ENCODE measurements at regions not wholly inside any gene's neighbourhood (a gene's known extent, or its start where the extent isn't known, plus 50 kb on each side); places are given as distances from the start of the nearest gene placed in this dataset.

DNA sequence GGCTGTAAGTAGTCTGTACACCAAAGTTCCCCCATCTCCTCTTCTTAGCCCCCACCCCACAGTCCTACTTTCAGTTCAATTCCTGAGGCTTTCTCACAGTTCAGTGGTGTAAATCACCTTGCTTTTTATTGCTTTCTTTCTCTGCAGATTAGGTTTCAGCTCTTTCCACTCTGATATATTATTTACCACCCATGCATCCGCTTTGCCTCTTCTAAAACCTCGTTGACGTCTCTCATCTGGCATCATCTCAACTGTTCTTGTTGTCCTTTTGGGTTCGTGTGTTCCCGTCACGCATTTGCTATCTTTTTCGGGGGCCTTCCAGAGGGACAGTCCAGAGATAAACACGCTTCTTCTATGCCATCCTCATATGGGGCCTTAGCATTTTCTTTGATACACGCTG is 597.9 kb upstream of the DPP6 start:
- Histone ChIP-seq H3K4me1 (ENCODE audit: control insufficient read depth in 4 of 4, insufficient read depth in 4 of 4, low read length in 3 of 4) (no peaks in the 10 kb centered on the region), H3K36me3 (ENCODE audit: control insufficient read depth in 4 of 4, insufficient read depth in 3 of 4, low read depth in 1 of 4, low read length in 3 of 4) (no peaks in the 10 kb centered on the region), H3K27ac (ENCODE audit: low read depth in 1 of 2, low read length in 2 of 2) (no peak overlapping the region), H3K9me3 (ENCODE audit: control insufficient read depth in 4 of 4, low read length in 3 of 4) (no peaks in the 10 kb centered on the region), H3K4me3 (ENCODE audit: low read depth in 1 of 3, low read length in 3 of 3) (no peak overlapping the region), H3K9ac (ENCODE audit: low read depth in 1 of 2, low read length in 2 of 2) (no peak overlapping the region), H3K27me3 (ENCODE audit: control insufficient read depth in 4 of 4, insufficient read depth in 4 of 4, low read length in 3 of 4) (peaks cover 0 to 3% (median 0%) of the 10 kb centered on the region in 4 donors)
- no peak for TF ChIP-seq FOXA2 (IDR thresholded peaks at IDR 0.05)
- no peak for TF ChIP-seq FOXA1 (IDR thresholded peaks at IDR 0.05)
- no peak for TF ChIP-seq TAF1 (conservative IDR thresholded peaks at IDR 0.05)
- TF ChIP-seq, protein P1, sequence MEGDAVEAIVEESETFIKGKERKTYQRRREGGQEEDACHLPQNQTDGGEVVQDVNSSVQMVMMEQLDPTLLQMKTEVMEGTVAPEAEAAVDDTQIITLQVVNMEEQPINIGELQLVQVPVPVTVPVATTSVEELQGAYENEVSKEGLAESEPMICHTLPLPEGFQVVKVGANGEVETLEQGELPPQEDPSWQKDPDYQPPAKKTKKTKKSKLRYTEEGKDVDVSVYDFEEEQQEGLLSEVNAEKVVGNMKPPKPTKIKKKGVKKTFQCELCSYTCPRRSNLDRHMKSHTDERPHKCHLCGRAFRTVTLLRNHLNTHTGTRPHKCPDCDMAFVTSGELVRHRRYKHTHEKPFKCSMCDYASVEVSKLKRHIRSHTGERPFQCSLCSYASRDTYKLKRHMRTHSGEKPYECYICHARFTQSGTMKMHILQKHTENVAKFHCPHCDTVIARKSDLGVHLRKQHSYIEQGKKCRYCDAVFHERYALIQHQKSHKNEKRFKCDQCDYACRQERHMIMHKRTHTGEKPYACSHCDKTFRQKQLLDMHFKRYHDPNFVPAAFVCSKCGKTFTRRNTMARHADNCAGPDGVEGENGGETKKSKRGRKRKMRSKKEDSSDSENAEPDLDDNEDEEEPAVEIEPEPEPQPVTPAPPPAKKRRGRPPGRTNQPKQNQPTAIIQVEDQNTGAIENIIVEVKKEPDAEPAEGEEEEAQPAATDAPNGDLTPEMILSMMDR (IDR thresholded peaks at IDR 0.05; ENCODE audit: low read depth, low read length, missing input control): no peak
- no peak for TF ChIP-seq EGR1 (IDR thresholded peaks at IDR 0.05; ENCODE audit: low read depth in 2 of 2)
- TF ChIP-seq HNF4G (IDR thresholded peaks at IDR 0.05): no peak
- no peak for TF ChIP-seq HNF4A (conservative IDR thresholded peaks at IDR 0.05)
- no peak for TF ChIP-seq GABPA (IDR thresholded peaks at IDR 0.05 in 1 of 2, conservative IDR thresholded peaks at IDR 0.05 in 1 of 2)
- TF ChIP-seq SP1 (IDR thresholded peaks at IDR 0.05): no peak
- TF ChIP-seq, protein P2, sequence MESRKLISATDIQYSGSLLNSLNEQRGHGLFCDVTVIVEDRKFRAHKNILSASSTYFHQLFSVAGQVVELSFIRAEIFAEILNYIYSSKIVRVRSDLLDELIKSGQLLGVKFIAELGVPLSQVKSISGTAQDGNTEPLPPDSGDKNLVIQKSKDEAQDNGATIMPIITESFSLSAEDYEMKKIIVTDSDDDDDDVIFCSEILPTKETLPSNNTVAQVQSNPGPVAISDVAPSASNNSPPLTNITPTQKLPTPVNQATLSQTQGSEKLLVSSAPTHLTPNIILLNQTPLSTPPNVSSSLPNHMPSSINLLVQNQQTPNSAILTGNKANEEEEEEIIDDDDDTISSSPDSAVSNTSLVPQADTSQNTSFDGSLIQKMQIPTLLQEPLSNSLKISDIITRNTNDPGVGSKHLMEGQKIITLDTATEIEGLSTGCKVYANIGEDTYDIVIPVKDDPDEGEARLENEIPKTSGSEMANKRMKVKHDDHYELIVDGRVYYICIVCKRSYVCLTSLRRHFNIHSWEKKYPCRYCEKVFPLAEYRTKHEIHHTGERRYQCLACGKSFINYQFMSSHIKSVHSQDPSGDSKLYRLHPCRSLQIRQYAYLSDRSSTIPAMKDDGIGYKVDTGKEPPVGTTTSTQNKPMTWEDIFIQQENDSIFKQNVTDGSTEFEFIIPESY (IDR thresholded peaks at IDR 0.05): no peak
- no peak for TF ChIP-seq YY1 (IDR thresholded peaks at IDR 0.05)
- no peak for TF ChIP-seq RAD21 (IDR thresholded peaks at IDR 0.05)
- TF ChIP-seq, protein P3, sequence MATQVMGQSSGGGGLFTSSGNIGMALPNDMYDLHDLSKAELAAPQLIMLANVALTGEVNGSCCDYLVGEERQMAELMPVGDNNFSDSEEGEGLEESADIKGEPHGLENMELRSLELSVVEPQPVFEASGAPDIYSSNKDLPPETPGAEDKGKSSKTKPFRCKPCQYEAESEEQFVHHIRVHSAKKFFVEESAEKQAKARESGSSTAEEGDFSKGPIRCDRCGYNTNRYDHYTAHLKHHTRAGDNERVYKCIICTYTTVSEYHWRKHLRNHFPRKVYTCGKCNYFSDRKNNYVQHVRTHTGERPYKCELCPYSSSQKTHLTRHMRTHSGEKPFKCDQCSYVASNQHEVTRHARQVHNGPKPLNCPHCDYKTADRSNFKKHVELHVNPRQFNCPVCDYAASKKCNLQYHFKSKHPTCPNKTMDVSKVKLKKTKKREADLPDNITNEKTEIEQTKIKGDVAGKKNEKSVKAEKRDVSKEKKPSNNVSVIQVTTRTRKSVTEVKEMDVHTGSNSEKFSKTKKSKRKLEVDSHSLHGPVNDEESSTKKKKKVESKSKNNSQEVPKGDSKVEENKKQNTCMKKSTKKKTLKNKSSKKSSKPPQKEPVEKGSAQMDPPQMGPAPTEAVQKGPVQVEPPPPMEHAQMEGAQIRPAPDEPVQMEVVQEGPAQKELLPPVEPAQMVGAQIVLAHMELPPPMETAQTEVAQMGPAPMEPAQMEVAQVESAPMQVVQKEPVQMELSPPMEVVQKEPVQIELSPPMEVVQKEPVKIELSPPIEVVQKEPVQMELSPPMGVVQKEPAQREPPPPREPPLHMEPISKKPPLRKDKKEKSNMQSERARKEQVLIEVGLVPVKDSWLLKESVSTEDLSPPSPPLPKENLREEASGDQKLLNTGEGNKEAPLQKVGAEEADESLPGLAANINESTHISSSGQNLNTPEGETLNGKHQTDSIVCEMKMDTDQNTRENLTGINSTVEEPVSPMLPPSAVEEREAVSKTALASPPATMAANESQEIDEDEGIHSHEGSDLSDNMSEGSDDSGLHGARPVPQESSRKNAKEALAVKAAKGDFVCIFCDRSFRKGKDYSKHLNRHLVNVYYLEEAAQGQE (IDR thresholded peaks at IDR 0.05): no peak
- DNase-seq (ENCODE audit: low spot score): no peak
- 78% methylated on average over 9 of the region's 9 CpGs for WGBS

DNA sequence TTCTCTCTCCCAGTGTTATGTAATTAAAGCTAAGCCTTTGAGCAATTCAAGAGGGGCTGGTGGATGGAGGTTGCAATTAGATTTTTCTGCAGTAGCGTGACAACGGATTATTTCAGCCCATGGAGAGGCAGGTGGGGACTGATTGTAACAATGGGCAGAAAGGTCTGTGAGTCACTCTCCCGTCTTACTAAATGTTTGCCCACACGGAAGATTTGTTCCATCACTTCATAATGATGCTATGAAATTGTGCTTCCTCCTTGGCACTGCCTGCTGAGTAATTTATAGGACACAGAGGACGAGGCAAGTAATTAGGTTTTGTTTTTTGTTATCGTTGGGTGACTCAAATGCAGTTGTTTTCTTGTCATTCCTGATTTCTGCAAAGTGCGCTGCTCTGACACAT is 594.5 kb upstream of the DPP6 start:
- H3K27ac ChIP-seq (ENCODE audit: low read depth in 1 of 2, low read length in 2 of 2): no peak overlapping the region
- H3K36me3 ChIP-seq (ENCODE audit: control insufficient read depth in 4 of 4, insufficient read depth in 3 of 4, low read depth in 1 of 4, low read length in 3 of 4): no peaks in the 10 kb centered on the region
- no peaks in the 10 kb centered on the region for H3K4me1 ChIP-seq (ENCODE audit: control insufficient read depth in 4 of 4, insufficient read depth in 4 of 4, low read length in 3 of 4)
- H3K9ac ChIP-seq (ENCODE audit: low read depth in 1 of 2, low read length in 2 of 2): no peak overlapping the region
- 64% methylated on average over 7 of the region's 7 CpGs for WGBS
- H3K27me3 ChIP-seq (ENCODE audit: control insufficient read depth in 4 of 4, insufficient read depth in 4 of 4, low read length in 3 of 4): peaks cover 0 to 3% (median 0%) of the 10 kb centered on the region in 4 donors
- no peak overlapping the region for H3K4me3 ChIP-seq (ENCODE audit: low read depth in 1 of 3, low read length in 3 of 3)
- H3K9me3 ChIP-seq (ENCODE audit: control insufficient read depth in 4 of 4, low read length in 3 of 4): peaks cover 0 to 4% (median 1%) of the 10 kb centered on the region in 4 donors
- DNase-seq (ENCODE audit: low spot score): no peak
- TF ChIP-seq FOXA2 (IDR thresholded peaks at IDR 0.05): no peak
- TF ChIP-seq, protein P3 (IDR thresholded peaks at IDR 0.05): no peak
- TF ChIP-seq NR2F2 (IDR thresholded peaks at IDR 0.05): no peak
- TF ChIP-seq GABPA (IDR thresholded peaks at IDR 0.05 in 1 of 2, conservative IDR thresholded peaks at IDR 0.05 in 1 of 2): no peak
- TF ChIP-seq HNF4G (IDR thresholded peaks at IDR 0.05): no peak
- no peak for TF ChIP-seq JUND (IDR thresholded peaks at IDR 0.05)
- no peak for TF ChIP-seq EGR1 (IDR thresholded peaks at IDR 0.05; ENCODE audit: low read depth in 2 of 2)
- no peak for TF ChIP-seq RXRA (IDR thresholded peaks at IDR 0.05)
- TF ChIP-seq TAF1 (conservative IDR thresholded peaks at IDR 0.05): no peak
- TF ChIP-seq RAD21 (IDR thresholded peaks at IDR 0.05): no peak
- TF ChIP-seq, protein P4, sequence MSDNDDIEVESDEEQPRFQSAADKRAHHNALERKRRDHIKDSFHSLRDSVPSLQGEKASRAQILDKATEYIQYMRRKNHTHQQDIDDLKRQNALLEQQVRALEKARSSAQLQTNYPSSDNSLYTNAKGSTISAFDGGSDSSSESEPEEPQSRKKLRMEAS (IDR thresholded peaks at IDR 0.05): no peak
- no peak for TF ChIP-seq HNF4A (conservative IDR thresholded peaks at IDR 0.05)
- TF ChIP-seq, protein P5, sequence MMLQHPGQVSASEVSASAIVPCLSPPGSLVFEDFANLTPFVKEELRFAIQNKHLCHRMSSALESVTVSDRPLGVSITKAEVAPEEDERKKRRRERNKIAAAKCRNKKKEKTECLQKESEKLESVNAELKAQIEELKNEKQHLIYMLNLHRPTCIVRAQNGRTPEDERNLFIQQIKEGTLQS (IDR thresholded peaks at IDR 0.05): no peak
- TF ChIP-seq YY1 (IDR thresholded peaks at IDR 0.05): no peak
- TF ChIP-seq FOXA1 (IDR thresholded peaks at IDR 0.05): no peak
- TF ChIP-seq, protein P2 (IDR thresholded peaks at IDR 0.05): no peak

Measured in liver (tissue), 8 donors.